DMS114 treated with DMSO at 0.1 percent for 48 hours (cell line): ENCODE measurements at regions not wholly inside any gene's neighbourhood (a gene's known extent, or its start where the extent isn't known, plus 50 kb on each side); places are given as distances from the start of the nearest gene placed in this dataset.

Experiments
- DNase-seq: peaks from one replicate; lab custom pipeline; 2025; ENCODE audit not compliant: unreplicated experiment; lab: John Stamatoyannopoulos, UW

DNA sequence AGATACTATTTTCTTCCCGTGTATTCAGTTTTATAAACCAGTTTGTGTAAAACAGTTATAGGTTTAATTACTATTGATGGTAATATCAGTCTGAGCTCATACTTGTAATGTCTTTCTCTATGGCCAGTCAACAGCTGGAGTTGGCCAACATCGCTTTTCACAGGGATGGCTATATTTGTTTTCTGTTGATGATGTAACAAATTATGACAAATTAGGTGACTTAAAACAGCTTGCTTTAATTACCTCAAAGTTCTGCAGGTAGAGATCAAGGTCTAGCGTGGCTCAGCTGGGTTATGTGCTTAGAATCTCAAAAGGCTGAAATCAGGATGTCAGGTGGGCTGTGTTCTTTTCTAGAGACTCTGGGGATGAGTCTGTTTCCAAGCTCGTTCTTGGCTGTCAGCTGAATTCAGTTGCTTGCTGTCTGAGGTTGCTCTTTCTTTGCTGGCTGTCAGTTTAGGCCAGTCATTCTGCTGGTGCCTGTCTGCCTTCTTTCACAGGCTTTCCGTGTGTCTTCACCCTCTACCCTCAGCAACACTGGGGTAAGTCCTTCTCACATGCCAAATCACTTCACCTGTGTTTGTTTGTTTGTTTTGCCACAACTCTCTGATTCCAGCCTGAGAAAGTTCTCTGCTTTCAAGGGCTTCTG lies 370.2 kb upstream of the E2F7 start:
- DNase-seq: no peak

- no peak for DNase-seq
Observed at GRCh38 chr12:77433799-77434198, 368.4 kb upstream of the E2F7 start.

DNA sequence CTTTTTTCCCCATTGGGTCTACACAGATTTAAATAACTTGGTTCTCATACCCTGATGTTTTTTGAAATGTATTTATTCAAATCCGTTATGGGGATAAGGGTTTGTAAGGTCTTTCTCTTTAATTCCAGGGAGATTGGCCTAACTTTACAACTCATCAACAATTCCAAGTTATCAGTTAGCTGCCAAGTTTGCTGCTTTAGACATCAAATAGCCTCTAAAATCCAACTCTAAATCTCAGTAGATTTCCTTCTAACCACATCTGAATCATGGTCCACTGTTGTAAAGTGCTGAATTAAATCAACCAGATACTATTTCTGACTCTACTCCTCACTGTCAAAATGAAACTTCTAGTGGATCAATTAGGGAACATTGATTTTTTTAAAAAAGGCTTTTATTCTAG lies 364.1 kb upstream of the E2F7 start:
- no peak for DNase-seq

GRCh38 chr12:77421152-77421551 lies 355.8 kb upstream of the E2F7 start:
- DNase-seq: no peak

DNA sequence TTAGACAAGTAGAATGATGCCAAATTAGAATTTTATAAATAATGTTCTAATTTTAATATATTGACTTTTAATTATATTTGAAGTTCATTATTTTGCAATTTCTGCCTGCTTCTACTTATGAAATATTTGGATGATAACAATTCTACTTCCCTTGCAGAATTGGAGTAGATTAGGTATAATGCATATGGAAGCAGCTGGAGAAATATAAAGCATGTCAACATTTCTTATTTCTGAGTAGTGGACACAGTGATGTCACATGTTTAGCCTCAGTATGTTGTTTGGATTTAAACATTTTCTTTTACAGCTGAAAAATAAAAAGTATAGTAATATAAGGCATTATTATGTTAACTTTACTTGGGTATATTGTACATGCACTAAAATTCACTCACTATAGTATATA lies 344.2 kb upstream of the E2F7 start:
- no peak for DNase-seq

DNA sequence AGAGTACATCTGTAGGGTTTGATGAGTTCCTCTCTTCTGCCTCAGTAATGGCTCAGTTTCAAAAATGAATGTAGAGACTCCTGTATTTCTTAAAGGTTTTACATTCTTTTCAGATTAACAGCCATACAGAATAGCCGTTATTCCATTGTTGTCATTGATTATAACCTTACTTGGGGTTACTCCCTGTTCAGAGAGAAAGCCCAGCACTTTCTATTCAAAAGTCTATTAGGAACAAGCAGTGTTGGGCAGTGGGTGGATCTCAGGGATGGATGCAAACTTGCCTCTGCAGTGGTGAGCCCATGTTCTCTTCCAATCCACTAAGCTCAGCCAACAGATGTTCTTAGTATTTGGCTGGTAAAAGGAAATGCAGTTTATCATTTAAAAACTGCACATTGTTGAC lies 342.6 kb upstream of the E2F7 start:
- no peak for DNase-seq

DNA sequence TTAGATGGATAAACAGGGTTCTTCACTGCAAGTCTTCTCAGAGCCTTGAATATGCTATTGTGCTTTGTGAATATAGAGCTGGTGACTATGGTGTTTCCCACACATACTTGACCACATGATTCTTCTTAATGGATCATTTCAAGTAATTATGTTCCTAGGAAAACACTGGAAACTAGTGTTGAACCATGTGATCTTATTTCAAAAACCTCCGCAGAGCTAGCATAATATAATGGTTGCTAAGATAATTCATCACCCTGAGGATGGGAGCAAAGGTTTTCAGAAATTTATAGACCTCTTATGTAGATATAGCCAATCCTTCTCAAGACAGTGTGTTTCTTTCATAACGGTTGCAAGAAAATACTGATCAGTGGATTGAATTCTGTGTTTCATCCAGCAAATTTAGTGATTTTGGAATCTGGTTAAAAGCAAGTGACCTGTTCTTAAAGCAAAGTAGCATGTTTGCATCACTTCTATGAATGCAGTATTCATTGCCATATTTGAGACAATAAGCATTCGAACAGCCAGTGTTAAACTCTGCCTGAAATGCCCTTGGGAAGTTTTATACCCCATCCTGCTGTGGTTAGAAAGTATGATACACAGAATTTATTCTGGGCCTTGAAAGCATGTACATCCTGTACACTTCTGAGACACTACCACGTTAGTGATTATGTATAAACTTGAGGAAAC lies 341.0 kb upstream of the E2F7 start:
- DNase-seq: no peak

DNA sequence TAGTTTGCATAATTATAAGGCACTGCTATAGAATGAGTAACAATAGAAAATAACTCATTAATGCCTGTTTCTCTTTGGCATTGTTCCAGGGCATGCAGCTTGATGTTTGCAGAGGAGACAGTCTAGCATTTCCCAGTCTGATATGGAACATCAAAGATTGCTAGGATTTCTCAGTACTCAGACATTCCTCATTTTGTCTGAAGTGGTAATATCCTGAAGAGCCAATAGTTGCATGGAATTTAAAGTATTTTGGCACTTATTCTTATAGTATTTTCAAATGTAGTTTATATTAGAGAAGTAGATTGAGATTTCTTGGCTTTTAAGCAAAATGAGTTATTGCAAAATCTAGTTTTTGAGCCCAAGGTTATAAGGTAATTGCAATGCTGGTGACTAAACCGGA lies 337.3 kb upstream of the E2F7 start:
- DNase-seq: no peak

DNA sequence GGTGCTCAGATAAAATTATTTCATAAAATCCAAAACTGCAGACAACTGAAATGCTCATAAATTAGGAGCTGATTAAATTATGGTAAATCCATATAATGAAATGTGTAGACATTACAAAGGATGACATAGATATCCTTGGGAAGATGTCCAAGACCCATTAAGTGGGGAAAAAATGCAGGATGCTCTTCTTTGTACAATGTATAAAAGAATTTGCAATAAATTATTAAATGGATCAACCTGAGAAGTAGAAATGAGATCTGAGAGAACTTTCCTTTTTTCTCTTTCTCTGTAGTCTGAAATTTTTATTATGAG lies 336.4 kb upstream of the E2F7 start:
- no peak for DNase-seq

DNA sequence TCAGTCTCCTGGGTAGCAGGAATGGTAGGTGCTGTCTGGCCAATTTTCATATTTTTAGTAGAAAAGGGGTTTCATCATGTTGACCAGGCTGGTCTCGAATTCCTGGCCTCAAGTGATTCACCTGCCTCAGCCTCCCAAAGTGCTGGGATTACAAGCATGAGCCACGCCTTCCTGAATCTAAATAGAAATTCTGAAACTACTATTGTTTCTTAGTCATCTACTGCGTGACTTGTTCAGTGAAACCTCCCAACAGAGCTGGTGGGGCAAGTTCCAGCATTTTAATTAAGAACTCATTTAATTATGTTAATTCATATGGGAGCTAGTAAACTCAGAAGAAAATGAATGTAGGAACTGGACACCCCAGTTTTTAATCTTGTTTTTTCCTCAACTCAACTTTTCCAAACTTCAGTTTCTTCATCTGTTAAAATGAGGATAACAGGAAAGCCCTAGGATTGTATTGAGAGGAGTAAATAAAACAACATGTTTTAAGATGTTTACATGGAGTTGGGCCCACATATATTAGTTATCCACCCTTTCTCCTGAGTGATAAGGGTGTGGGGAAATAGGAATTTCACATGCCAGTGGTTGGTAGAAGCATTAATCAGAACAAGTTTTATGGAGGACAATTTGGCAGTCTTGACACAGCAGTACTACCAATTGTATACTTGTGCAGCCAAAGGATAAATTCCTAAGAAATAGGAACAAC lies 335.8 kb upstream of the E2F7 start:
- DNase-seq: no peak

GRCh38 chr12:77392467-77393088 lies 327.2 kb upstream of the E2F7 start:
- DNase-seq: no peak

DNA sequence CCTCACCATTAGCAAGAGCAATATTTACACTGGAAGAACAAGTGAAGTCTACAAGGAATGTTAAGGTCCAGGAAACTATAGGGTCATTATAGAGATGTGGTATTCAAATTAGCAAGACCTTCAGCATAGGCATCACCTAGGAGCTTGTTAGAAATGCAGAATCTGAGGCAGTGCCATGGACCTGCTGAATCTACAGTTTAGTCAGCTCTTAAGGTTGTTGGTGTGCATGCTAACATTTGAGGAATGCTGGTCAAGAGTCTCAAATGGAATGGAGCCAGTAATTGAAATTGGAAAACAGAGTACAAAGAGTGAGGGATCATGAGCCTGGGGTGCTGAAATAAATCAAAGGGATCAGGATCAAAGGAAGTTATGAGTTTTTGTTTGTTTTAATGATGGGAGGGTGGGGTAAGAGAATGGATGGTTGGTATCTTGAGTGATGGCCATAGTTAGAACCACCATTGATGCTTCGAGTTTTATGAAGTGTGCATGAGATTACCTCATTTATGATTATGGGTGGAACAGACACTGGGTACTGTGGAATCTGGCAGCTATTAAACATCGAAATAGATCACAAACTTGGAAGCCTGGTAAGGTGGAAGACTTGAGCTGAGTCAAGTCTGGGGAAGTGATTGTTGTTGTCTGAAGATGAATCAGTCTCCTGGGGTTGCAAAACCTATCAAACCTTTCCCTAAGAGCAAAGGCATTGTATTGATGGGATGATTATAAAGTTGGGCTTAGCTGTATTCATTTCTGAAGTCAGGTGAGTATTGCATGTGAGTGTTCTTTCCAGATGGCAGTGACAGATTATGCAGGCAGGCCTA lies 323.3 kb upstream of the E2F7 start:
- no peak for DNase-seq

GRCh38 chr12:77387671-77388070 lies 322.3 kb upstream of the E2F7 start:
- DNase-seq: no peak

DNA sequence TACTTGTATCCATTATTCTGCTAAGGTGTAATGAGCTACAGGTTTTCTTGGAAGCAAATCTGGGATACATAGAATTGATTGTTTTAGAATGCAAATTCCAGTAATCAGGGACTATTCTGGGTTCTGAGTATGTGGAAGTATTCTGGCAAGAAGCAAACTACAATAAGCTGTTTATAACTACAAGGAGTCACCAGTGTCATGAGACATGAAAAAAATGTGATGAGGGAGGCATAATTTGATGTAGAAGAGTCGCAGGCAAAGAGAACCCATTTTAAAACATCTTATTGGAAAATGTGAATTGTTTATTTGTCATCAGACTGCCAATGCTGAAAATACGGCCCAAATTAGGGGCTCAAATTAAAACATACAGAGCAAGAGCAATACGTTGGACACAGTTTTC lies 321.8 kb upstream of the E2F7 start:
- no peak for DNase-seq

DNA sequence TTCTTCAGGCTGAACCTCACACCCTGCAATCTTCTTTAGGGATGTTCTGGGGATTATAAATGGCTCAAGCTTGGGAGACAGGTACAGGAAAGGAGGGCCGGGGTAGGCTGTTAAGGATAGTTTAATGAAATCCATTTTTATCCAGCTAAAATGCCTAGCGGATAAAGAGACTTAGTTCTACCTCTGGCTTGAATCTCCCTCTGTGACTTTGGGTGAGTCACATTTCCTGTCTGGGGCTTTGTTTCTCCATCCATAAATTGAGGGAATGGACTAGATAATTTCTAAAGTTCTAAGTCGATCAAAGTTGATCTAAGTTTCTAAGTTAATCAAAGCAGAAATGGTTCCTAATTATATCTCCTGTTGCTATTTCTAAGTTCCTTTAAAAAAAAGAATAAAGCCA lies 319.6 kb upstream of the E2F7 start:
- DNase-seq: no peak

DNA sequence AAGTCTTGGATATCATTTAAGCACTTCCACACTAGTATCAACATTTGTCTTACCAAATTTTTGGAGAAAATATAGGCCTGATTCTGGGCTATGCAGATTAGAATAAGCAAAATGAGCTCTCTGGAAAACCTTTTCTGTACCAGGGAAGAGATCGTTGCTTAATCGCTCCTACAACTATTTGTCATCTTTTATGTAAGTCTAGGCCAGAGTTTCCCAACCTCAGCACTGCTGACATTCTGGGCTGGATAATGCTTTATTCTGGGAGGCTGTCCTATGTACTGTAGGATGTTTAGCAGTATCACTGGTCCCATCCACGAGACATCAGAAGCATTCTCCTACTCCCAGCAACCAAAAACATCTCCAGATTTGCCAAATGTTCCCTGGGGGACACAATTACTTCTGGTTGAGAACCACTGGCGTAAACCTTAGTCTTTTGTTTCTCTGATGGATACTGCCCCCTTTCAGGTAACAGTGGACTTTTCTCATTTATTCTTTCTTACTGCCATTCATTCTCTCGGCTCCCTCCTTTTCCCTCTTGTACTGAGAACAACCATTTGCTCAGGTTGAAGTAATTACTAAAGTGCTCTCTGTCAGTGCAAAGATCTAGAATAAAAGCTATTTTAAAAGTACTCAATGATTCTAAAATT lies 316.9 kb upstream of the E2F7 start:
- no peak for DNase-seq

GRCh38 chr12:77377622-77378021 lies 312.3 kb upstream of the E2F7 start:
- DNase-seq: no peak

GRCh38 chr12:77377116-77377515 lies 311.7 kb upstream of the E2F7 start:
- DNase-seq: no peak

DNA sequence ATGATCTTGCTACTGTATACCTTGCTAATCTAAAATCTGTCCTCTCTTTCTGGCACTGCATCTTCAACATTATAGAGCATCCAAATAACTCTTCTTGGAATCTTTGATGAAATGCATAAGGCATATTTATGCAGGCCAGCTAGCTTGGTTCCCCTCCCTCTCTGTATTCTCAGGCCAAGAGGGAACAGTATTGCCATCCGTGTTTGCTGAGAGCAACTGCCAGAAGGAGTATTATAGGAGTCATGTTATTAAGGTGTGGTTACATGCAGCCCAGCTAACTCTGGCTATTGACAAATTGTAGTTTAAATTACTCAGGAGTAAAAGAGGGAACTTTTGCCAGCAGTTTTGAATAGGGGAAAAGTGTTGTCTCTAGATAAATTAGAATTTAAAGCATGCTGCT lies 309.3 kb upstream of the E2F7 start:
- no peak for DNase-seq

DNA sequence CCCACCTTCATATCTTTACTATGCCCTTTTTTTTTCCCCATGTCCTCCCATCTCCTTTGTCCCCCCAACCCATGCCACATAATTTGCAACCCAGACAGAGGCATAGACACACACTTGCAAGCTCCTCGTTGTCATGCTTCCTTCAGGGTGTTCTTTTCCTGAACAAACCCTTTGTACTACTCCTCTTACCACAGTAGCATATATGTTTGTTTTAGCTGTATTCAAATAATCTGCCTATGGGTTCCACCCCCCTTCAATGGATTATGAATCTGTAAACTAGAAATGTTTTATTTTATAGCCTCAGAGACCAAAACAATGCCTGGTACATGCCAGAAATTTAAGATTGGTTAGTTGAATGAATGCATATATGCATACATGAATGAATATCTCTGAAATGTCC lies 307.1 kb upstream of the E2F7 start:
- DNase-seq: no peak

DNA sequence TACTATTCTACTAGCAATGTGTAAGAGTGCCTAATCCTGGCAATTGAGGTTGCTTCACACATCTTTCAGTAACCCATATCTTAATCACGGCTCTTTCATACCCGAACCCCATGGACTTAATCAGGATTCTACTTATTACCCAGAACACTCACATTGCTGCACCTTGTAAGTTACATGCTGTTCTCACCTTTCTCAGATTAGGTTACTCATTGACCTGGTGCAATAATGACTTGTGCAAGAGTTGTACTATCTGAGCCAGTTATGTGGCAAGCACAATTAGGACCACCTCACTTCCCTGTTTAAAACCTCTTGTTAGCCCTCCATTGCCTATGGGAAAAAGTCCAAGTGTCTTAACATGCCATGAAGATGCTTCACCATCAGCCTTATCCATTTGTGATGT lies 306.7 kb upstream of the E2F7 start:
- no peak for DNase-seq
